Dedifferentiated amniotic fluid mesenchymal stem cell (primary cell): ENCODE measurements at regions not wholly inside any gene's neighbourhood (a gene's known extent, or its start where the extent isn't known, plus 50 kb on each side); places are given as distances from the start of the nearest gene placed in this dataset.

ENCODE experiments used
- DNase-seq: peaks from one replicate; pipeline ENCODE4 v3.0.0-alpha.2; 2016; ENCODE audit errors: extremely low spot score

GRCh38 chr3:101084404-101084803, 91.2 kb upstream of the ABI3BP start:
- no peak for DNase-seq

GRCh38 chr3:101081999-101082398, 88.8 kb upstream of the ABI3BP start:
- peak; percentile 32 for DNase-seq

- no peak for DNase-seq
These were observed 88.2 kb upstream of the ABI3BP start for GRCh38 chr3:101081446-101081845.

- DNase-seq = no peak
These were observed 84.3 kb upstream of the ABI3BP start for GRCh38 chr3:101077361-101078011.

- no peak for DNase-seq
These were observed 81.3 kb upstream of the ABI3BP start for GRCh38 chr3:101074518-101074917.

GRCh38 chr3:101072300-101072699, 79.1 kb upstream of the ABI3BP start:
- DNase-seq = no peak

- no peak for DNase-seq
These were observed 77.5 kb upstream of the ABI3BP start for GRCh38 chr3:101070799-101071121.

- DNase-seq = no peak
These were observed 76.9 kb upstream of the ABI3BP start for GRCh38 chr3:101069901-101070798.

- DNase-seq = no peak
These were observed 75.8 kb upstream of the ABI3BP start for GRCh38 chr3:101068876-101069606.

GRCh38 chr3:101066711-101067129, 73.5 kb upstream of the ABI3BP start:
- DNase-seq = peak; percentile 52

GRCh38 chr3:101065962-101066361, 72.7 kb upstream of the ABI3BP start:
- DNase-seq = peak; percentile 93

GRCh38 chr3:101063401-101063800, 70.2 kb upstream of the ABI3BP start:
- DNase-seq = no peak

GRCh38 chr3:101061312-101061711, 68.1 kb upstream of the ABI3BP start:
- no peak for DNase-seq

- no peak for DNase-seq
These were observed 57.6 kb upstream of the ABI3BP start for GRCh38 chr3:101050866-101051265.

GRCh38 chr3:101050046-101050445, 56.8 kb upstream of the ABI3BP start:
- DNase-seq = no peak

GRCh38 chr3:101049532-101049931, 56.3 kb upstream of the ABI3BP start:
- DNase-seq = no peak

GRCh38 chr3:101043687-101044078, 50.5 kb upstream of the ABI3BP start:
- no peak for DNase-seq

- DNase-seq = peak; percentile 39
These were observed 49.9 kb upstream of the ABI3BP start for GRCh38 chr3:101042996-101043686.
